Suppressor macrophage treated with lipopolysaccharide for 4 hours (primary cell): ENCODE measurements at regions not wholly inside any gene's neighbourhood (a gene's known extent, or its start where the extent isn't known, plus 50 kb on each side); places are given as distances from the start of the nearest gene placed in this dataset.

ENCODE experiments used
- DNase-seq: peaks from one replicate; pipeline ENCODE4 v3.0.0-alpha.2; 2020

DNA sequence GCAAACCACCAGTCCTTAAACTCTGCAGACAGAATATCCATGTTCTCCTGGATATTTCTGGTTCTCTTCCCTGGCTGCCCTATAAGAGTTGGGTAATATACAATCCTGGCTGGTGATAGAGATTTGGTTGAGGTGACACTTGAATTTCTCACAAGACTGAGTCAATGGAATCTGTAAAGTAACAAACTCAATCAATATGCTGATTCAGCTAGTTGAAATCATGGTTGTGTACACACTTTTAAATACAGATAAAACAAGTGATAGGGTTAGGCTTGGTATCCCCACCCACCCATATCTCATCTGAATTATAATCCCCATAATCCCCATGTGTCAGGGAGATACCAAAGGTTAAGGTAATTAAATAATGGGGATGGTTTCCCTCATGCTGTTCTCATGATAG lies 349.2 kb upstream of the MAD2L1 start:
- DNase-seq, result no peak

- no peak for DNase-seq
These were observed 340.3 kb upstream of the MAD2L1 start for GRCh38 chr4:120406960-120407359.

GRCh38 chr4:120403296-120403695 lies 336.6 kb upstream of the MAD2L1 start:
- no peak for DNase-seq

GRCh38 chr4:120400441-120400840 lies 333.8 kb upstream of the MAD2L1 start:
- DNase-seq, result no peak

DNA sequence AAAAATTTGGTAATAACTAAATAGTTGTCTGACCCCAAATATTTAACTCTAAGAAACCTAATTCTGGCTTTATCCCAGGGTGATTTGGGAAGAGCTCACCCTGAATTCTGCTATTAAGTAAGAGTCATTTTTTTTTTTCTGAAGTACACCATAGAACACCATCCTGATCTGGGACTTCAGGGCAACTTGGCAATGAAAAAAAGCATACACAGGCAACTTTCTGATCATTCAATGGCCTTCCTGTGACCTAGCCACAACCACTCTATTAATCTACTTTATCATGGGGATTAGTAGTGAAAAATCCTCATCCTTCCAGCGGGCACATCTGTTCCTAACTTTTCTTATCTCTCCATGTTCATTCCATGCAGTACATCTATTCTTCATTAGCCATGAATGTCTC lies 333.2 kb upstream of the MAD2L1 start:
- DNase-seq, result no peak

- DNase-seq, result no peak
These were observed 329.1 kb upstream of the MAD2L1 start for GRCh38 chr4:120395746-120396145.

DNA sequence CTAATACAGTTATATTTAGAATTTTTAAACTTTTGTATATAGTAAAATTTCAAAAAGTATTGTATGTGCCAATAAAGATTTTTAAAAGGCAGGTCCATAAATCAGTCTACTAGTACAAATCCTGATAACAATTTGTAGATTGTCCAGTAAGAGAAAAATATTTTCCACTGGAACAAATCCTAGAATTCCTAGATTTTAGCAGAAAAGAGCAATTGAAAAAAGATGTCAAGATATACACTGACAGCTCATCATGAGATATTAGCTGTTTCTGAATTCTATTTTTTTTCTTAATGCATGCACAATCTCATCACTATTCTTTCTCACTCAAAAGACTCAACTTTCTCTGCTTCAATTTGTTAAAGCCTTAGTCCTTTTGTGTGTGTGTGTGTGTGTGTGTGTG lies 289.2 kb upstream of the MAD2L1 start:
- no peak for DNase-seq

- DNase-seq, result no peak
These were observed 287.7 kb upstream of the MAD2L1 start for GRCh38 chr4:120354381-120354780.

DNA sequence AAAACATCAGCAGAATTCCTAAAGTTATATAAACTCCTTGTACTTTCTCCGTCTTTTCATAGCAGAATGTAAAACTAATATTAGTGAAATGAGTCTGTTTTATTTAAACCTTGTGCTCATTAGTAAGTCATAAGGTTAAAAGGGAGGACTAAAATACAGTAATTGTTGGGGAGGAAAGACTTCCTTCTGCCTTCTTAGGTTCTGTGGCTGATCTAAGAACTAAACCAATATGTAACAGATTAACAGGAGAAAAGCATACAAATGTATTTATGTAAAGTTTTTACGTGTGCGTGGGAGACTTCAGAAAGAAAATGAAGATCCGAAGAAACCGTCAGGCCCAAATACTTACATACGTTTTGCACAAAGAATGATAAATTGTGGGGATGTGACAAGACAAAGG lies 286.6 kb upstream of the MAD2L1 start:
- DNase-seq, result no peak

GRCh38 chr4:120352739-120353138 lies 286.1 kb upstream of the MAD2L1 start:
- DNase-seq, result no peak

DNA sequence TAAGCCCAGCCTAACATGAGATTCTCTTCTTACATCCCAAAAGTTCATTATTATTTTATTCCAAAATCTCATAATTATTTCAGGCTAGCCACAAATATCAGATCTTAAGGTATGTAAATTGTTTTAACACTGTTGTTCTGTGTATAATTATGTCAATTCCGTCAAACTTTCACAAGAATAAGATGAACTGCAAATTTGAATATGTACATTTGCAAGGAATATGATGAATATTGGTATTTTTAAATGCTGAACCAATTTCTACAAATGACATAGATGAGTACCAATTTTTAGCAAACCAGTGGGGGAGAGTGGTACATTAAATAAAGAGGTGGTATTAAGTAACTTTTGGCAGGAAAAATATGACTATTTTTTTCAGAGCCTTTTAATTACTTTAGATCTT lies 282.3 kb upstream of the MAD2L1 start:
- DNase-seq, result no peak

- DNase-seq, result no peak
These were observed 281.9 kb upstream of the MAD2L1 start for GRCh38 chr4:120348521-120348920.

DNA sequence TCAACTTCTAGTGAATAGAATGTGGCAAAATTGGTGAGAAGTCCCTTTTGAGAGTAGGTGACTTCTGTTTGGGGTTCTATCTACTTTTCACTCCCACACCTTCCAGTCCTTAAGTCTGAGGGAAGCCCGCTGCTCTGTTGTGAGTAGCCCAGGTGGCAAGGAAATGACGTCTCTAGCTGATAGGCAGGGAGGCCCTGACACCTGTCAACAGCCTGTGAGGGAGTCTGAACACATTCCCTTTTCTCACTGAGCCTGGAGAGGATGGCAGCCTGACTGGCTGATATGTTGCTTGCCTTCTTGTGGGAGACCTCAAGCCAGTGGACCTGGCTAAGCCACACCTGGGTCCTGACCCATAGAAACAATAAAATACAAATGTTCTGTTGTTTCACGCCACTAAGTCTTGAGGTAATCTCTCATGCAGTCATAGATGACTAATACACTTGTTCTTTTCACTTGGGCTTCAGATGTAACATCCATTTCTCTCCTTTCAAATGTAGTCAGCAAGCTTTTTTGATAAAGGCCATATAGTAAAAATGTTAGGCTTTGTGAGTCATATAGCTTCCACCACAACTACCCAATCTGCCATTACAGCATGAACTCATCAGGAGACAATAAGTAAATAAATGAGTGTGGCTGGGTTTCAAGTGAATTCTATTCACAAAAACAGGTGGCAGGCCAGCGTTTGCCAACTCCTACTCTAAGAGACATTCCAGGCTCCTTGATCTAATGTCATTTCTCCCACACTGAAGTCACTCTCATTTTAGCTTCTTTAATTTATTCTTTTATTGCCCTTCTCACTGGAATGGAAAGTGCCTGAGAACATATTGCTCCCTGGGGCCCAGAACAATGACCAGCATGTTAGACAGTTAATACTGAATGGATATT lies 265.1 kb upstream of the MAD2L1 start:
- no peak for DNase-seq

GRCh38 chr4:120329386-120329785 lies 262.7 kb upstream of the MAD2L1 start:
- no peak for DNase-seq

DNA sequence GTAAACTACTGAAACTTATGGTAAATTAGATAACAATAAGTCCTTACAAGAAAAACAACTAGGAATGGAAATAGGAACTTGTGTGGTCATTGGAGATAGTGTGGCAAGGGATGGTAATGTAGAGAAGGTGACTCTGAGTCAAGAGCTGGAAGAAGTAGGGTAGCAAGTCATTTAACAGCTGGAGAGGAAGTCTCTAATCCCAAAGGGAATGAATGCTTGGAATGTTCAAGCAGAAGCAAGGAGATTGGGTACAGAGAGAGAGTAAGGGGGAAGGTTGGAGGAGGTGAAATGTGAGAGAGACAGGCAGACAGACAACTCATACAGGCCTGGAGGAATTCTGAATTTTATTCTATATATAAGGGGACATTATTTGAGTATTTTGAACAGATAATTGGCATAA lies 260.6 kb upstream of the MAD2L1 start:
- DNase-seq, result no peak

DNA sequence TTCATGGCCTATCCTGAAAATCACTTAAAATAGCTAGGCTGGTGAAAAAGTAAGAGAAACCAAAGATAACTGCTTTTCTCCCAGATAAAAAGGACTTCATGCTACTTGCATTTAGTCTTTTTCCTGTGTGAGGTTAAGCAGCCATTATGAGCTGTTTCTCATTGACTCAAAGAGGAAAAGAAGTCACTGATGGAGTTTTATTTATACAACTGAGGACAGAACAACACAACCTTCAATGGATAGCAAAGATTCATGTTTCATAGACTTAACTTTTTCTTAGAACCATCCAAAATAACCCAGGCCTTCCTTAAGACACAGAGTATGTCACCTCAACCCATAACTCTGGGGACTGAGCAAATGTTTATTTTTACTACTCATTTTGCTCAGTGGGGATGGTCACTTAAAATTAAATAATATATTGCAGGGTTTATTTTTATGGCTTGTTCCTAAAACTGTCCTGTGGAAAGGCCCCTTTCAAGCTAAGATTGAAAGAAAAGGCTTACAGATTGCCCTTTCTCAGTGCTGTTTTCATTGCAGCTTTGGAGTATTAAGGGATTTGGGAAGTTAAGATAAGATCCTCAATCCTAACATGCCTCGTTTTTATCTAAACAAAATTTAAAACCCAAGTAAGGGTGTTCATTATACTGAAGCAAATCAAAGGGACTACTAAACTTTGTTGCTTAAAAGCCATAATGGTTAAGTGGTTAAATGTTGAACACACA lies 252.6 kb upstream of the MAD2L1 start:
- no peak for DNase-seq

- no peak for DNase-seq
These were observed 251.7 kb upstream of the MAD2L1 start for GRCh38 chr4:120318196-120318846.

- DNase-seq, result no peak
These were observed 251.1 kb upstream of the MAD2L1 start for GRCh38 chr4:120317713-120318112.

GRCh38 chr4:120316416-120316815 lies 249.8 kb upstream of the MAD2L1 start:
- no peak for DNase-seq

DNA sequence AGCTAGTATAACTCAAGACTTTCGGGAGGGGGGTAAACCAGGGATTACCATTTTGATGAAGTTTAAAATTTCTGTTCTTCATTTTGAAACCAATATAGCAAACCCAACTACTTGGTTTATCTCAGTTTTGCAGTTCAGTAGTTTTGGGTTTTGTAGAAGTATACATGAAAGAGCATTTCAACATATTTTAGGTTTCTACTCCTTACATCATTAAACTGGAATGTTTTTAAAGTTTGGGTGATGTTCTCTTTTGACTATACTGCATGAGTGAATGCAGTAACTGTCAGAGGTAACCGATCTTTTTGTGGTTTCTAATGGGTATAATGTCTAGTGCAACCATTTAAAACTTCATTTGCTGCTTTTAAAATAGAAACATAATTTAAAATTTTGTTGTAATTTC lies 248.3 kb upstream of the MAD2L1 start:
- no peak for DNase-seq

GRCh38 chr4:120304801-120305200 lies 238.2 kb upstream of the MAD2L1 start:
- peak; percentile 28 for DNase-seq

DNA sequence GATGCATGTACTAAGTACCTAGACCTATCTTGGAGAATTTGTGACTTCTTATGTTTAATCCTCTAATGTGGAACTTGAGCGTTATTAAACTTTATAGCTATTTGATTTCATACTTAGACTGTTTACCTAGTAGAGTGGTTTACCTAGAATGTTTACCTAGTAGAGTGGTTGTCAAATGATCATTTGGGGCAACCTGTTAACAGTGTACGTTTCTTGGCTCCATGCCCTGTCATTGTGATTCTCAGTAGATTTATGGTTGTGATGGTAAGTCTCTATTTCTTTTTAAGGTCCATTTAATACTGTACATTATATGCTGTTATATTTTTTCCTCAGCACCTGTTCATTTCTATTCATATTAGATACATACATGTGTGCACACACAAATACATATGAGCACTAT lies 233.0 kb upstream of the MAD2L1 start:
- no peak for DNase-seq

DNA sequence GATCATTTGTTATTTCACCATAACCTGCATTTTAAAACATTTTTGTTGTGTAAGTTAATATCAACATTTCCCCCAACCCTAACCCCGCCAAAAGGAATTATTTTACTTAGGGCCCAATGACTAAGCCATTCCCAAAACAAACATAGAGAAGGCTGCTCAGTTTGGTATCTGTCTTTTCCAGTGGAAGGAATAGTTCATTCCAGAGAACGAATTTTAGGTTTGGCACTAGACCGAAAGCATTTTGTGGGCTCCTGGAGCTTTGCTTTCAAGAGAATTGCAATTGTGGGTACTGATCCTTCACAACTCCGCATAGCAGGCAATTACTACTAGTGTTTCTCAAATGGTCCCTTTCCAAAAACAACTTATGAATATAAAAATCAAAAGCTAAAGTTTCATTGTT lies 226.7 kb upstream of the MAD2L1 start:
- no peak for DNase-seq

- no peak for DNase-seq
These were observed 224.9 kb upstream of the MAD2L1 start for GRCh38 chr4:120291541-120291940.
